ENCODE measurements at regions not wholly inside any gene's neighbourhood (a gene's known extent, or its start where the extent isn't known, plus 50 kb on each side); places are given as distances from the start of the nearest gene placed in this dataset.

DNA sequence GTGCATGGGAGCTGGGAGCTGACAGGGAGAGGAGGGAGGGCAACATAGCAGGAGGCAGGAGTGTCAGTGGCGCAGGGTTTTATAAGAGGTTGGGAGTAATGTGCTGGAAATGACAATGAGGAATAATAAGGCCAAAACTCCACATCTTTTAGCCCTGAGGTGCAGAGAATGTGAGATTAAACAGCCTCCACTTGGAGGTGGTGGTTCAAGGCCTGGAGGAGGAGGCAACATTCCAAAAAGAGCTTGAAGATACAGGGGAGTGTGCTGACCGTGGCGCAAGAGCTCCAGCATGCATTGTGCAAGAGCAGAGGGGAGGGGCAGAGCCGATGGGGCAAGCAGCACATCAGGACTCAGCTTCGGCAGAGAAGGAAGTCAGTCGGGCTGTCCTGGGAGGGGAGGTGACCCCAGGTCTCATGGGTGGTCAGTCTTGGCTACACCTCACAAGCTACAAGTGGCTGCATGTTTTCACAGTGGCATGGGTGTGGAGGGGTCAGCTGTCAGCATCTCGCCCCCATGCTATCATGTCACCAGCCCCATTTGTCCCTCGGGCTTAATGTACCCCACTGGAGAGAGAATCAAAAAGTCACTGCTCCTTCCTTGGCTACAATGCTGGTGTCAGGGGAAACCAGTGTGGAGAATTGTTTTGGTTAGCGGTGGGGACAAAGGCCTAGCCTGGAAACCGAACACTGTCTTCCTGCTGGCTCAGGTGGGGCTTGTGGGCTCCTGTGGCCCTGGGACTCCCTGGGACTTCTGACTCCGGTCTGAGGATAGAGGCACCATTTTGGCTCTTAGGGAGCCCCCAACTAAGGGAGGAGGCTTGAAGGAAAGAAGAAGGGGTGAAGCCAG is 208.0 kb downstream of the ZFP36L2 start:
- TF ChIP-seq, protein P1, sequence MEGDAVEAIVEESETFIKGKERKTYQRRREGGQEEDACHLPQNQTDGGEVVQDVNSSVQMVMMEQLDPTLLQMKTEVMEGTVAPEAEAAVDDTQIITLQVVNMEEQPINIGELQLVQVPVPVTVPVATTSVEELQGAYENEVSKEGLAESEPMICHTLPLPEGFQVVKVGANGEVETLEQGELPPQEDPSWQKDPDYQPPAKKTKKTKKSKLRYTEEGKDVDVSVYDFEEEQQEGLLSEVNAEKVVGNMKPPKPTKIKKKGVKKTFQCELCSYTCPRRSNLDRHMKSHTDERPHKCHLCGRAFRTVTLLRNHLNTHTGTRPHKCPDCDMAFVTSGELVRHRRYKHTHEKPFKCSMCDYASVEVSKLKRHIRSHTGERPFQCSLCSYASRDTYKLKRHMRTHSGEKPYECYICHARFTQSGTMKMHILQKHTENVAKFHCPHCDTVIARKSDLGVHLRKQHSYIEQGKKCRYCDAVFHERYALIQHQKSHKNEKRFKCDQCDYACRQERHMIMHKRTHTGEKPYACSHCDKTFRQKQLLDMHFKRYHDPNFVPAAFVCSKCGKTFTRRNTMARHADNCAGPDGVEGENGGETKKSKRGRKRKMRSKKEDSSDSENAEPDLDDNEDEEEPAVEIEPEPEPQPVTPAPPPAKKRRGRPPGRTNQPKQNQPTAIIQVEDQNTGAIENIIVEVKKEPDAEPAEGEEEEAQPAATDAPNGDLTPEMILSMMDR (conservative IDR thresholded peaks at IDR 0.05; ENCODE audit: low read length) = no peak
- TF ChIP-seq EZH2phosphoT487 (IDR thresholded peaks at IDR 0.05; ENCODE audit: borderline replicate concordance) = no peak

All from Loucy (cell line).